GM12878 (cell line): ENCODE measurements at regions not wholly inside any gene's neighbourhood (a gene's known extent, or its start where the extent isn't known, plus 50 kb on each side); places are given as distances from the start of the nearest gene placed in this dataset.

Experiments
- CREB1 ChIP-seq: IDR thresholded peaks from 2 replicates; pipeline ENCODE4 v1.6.1; 2012; ENCODE audit warnings: low read depth, mild to moderate bottlenecking, inconsistent platforms
- DPF2 ChIP-seq: fragments of 450-650 bp; IDR thresholded peaks from 2 replicates; pipeline ENCODE4 v1.6.1; 2017; ENCODE audit warnings: mild to moderate bottlenecking
- EED ChIP-seq: sonication (generic); IDR thresholded peaks from 2 replicates; pipeline ENCODE4 v1.6.1; 2016; ENCODE audit warnings: antibody characterized with exemption, low read depth
- IRF3 ChIP-seq: fragments of 450-650 bp; IDR thresholded peaks from 2 replicates; pipeline ENCODE4 v1.6.1; 2014; ENCODE audit warnings: mild to moderate bottlenecking
- NRF1 ChIP-seq: conservative IDR thresholded peaks from 2 replicates; pipeline ENCODE4 v1.6.1; 2011; ENCODE audit warnings: mild to moderate bottlenecking, low read depth, low read length, improper control_type of control experiment
- REST ChIP-seq: IDR thresholded peaks from 2 replicates; pipeline ENCODE4 v1.6.1; 2012; ENCODE audit warnings: mild to moderate bottlenecking, low read depth, low read length
- SMARCA5 ChIP-seq: fragments of 450-650 bp; IDR thresholded peaks from 2 replicates; pipeline ENCODE4 v1.6.1; 2017; ENCODE audit warnings: mild to moderate bottlenecking
- SP1 ChIP-seq: IDR thresholded peaks from one replicate; pipeline ENCODE4 v1.6.1; 2011; ENCODE audit warnings: low read depth, low read length
- SREBF1 ChIP-seq: IDR thresholded peaks from 2 replicates; pipeline ENCODE4 v1.6.1; 2012; ENCODE audit warnings: mild to moderate bottlenecking, low read length
- ZNF217 ChIP-seq: fragments of 450-650 bp; IDR thresholded peaks from 2 replicates; pipeline ENCODE4 v1.6.1; 2017; ENCODE audit warnings: antibody characterized with exemption, mild to moderate bottlenecking

- TF ChIP-seq IRF3, result no peak
- TF ChIP-seq CREB1, result no peak
- TF ChIP-seq EED, result no peak
- TF ChIP-seq ZNF217, result no peak
- TF ChIP-seq SREBF1, result no peak
- TF ChIP-seq DPF2, result no peak
- TF ChIP-seq REST, result no peak
- no peak for TF ChIP-seq SMARCA5
- TF ChIP-seq NRF1, result no peak
- TF ChIP-seq SP1, result no peak
Measured at GRCh38 chr1:229884765-229885164, 182.3 kb upstream of the GALNT2 start.
